ENCODE measurements at regions not wholly inside any gene's neighbourhood (a gene's known extent, or its start where the extent isn't known, plus 50 kb on each side); places are given as distances from the start of the nearest gene placed in this dataset.
A peak's percentile ranks its signal among the peaks of the same experiment; 100 is the strongest.

GRCh38 chr6:112804638-112805330 is 457.7 kb downstream of the RFPL4B start:
- no peak for DNase-seq

- no peak for DNase-seq
Measured at GRCh38 chr6:112806163-112806865, 459.2 kb downstream of the RFPL4B start.

GRCh38 chr6:112821476-112821875 is 474.3 kb downstream of the RFPL4B start:
- no peak for DNase-seq

GRCh38 chr6:112822769-112823168 is 475.6 kb downstream of the RFPL4B start:
- no peak for DNase-seq

- DNase-seq = no peak
Measured at GRCh38 chr6:112827793-112828192, 480.7 kb downstream of the RFPL4B start.

GRCh38 chr6:112831022-112831421 is 483.9 kb downstream of the RFPL4B start:
- no peak for DNase-seq

- DNase-seq = no peak
Measured at GRCh38 chr6:112833581-112834131, 486.5 kb downstream of the RFPL4B start.

- DNase-seq = no peak
Measured at GRCh38 chr6:112835078-112835477, 487.9 kb downstream of the RFPL4B start.

GRCh38 chr6:112839525-112839961 is 492.4 kb downstream of the RFPL4B start:
- no peak for DNase-seq

GRCh38 chr6:112841553-112842329 is 494.6 kb downstream of the RFPL4B start:
- DNase-seq = no peak

- DNase-seq = no peak
Measured at GRCh38 chr6:112842330-112842685, 495.2 kb downstream of the RFPL4B start.

GRCh38 chr6:112846681-112847080 is 499.6 kb downstream of the RFPL4B start:
- no peak for DNase-seq

GRCh38 chr6:112851146-112851545 is 504.0 kb downstream of the RFPL4B start:
- no peak for DNase-seq

GRCh38 chr6:112853162-112853561 is 506.0 kb downstream of the RFPL4B start:
- no peak for DNase-seq

- DNase-seq = no peak
Measured at GRCh38 chr6:112863753-112864152, 516.6 kb downstream of the RFPL4B start.

- no peak for DNase-seq
Measured at GRCh38 chr6:112865131-112865530, 518.0 kb downstream of the RFPL4B start.

GRCh38 chr6:112874881-112875280 is 527.8 kb downstream of the RFPL4B start:
- no peak for DNase-seq

GRCh38 chr6:112877134-112878100 is 530.3 kb downstream of the RFPL4B start:
- no peak for DNase-seq

GRCh38 chr6:112879920-112880413 is 532.8 kb downstream of the RFPL4B start:
- DNase-seq = peak in 1 of 5 experiments; percentile 3

- no peak for DNase-seq
Measured at GRCh38 chr6:112881027-112881426, 533.9 kb downstream of the RFPL4B start.

GRCh38 chr6:112881828-112882780 is 535.0 kb downstream of the RFPL4B start:
- DNase-seq = no peak
